22Rv1 (cell line): ENCODE measurements at regions not wholly inside any gene's neighbourhood (a gene's known extent, or its start where the extent isn't known, plus 50 kb on each side); places are given as distances from the start of the nearest gene placed in this dataset.

Experiments
- H3K27ac ChIP-seq: fragments of 450-650 bp; 2 replicates; pipeline ENCODE4 v1.5.1; 2017
- CTCF ChIP-seq: fragments of 450-650 bp; IDR thresholded peaks from 2 replicates; pipeline ENCODE4 v1.5.1; 2017; ENCODE audit warnings: mild to moderate bottlenecking
- ZFX ChIP-seq: fragments of 450-650 bp; IDR thresholded peaks from 2 replicates; pipeline ENCODE4 v1.6.1; 2017; ENCODE audit warnings: antibody characterized with exemption, borderline replicate concordance

GRCh38 chr10:4581929-4582328, 244.1 kb upstream of the AKR1E2 start:
- H3K27ac ChIP-seq = no peak overlapping the region
- TF ChIP-seq ZFX = no peak
- TF ChIP-seq CTCF = no peak

GRCh38 chr10:4579844-4580243, 246.2 kb upstream of the AKR1E2 start:
- TF ChIP-seq ZFX (no peak), CTCF (no peak)
- H3K27ac ChIP-seq = no peak overlapping the region

- TF ChIP-seq ZFX (no peak), CTCF (no peak)
- no peak overlapping the region for H3K27ac ChIP-seq
Observed at GRCh38 chr10:4576206-4576605, 249.8 kb upstream of the AKR1E2 start.

- TF ChIP-seq CTCF = no peak
- no peak for TF ChIP-seq ZFX
- H3K27ac ChIP-seq = no peak overlapping the region
Observed at GRCh38 chr10:4569151-4569550, 256.9 kb upstream of the AKR1E2 start.

GRCh38 chr10:4568731-4569130, 257.3 kb upstream of the AKR1E2 start:
- H3K27ac ChIP-seq = no peak overlapping the region
- TF ChIP-seq ZFX (no peak), CTCF (no peak)

- TF ChIP-seq CTCF (no peak), ZFX (no peak)
Observed at GRCh38 chr10:4568086-4568485, 257.9 kb upstream of the AKR1E2 start.

GRCh38 chr10:4567637-4568036, 258.4 kb upstream of the AKR1E2 start:
- H3K27ac ChIP-seq = no peak overlapping the region
- TF ChIP-seq ZFX (no peak), CTCF (no peak)

More at GRCh38 chr10:4568086-4568485, 257.9 kb upstream of the AKR1E2 start:
- no peak overlapping the region for H3K27ac ChIP-seq
